ENCODE measurements at regions not wholly inside any gene's neighbourhood (a gene's known extent, or its start where the extent isn't known, plus 50 kb on each side); places are given as distances from the start of the nearest gene placed in this dataset.

DNA sequence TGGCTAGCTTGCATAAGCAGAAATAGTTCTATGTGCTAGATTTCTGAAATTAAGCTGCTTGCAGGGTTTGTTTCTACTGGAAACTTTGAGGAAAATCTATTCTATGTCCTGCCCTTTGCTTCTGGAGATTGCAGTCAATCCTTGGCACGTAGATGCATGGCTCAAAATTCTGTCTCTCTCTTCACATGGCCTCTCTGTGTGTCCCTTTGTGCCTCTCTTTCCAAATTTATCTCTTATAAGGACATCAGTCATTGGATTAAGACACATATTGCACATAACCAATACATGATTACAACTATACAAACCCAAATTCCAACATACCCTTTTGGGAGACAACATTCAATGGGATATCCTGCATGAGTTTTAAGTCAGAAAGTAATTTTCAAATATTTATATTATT lies 744.3 kb upstream of the CTNND2 start:
- Histone ChIP-seq H2BK5ac (ENCODE audit: insufficient read length, low read length) (no peak overlapping the region), H4K8ac (replicated peaks; ENCODE audit: insufficient read length, low read depth, low read length) (no peak overlapping the region), H3T11ph (ENCODE audit: low read length) (no peak overlapping the region), H4K91ac (ENCODE audit: insufficient read length, low read depth, low read length) (no peak overlapping the region), H3K18ac (ENCODE audit: insufficient read length, low read depth, low read length) (no peak overlapping the region), H2BK20ac (ENCODE audit: low read depth, low read length, poor library complexity, severe bottlenecking) (no peak overlapping the region), H3K23me2 (ENCODE audit: insufficient read length, low read depth, low read length, poor library complexity, severe bottlenecking) (no peaks in the 10 kb centered on the region), H4K5ac (ENCODE audit: insufficient read length, low read depth, low read length) (no peak overlapping the region), H2BK12ac (ENCODE audit: insufficient read length, low read depth, low read length) (no peak overlapping the region), H2BK120ac (ENCODE audit: low read depth, low read length, poor library complexity, severe bottlenecking) (no peak overlapping the region), H3K14ac (ENCODE audit: insufficient read depth, low read length) (no peak overlapping the region), H4K20me1 (ENCODE audit: control insufficient read depth, insufficient read depth, insufficient read length) (no peaks in the 10 kb centered on the region), H3K56ac (ENCODE audit: insufficient read length, low read depth, low read length) (no peak overlapping the region), H3K79me1 (ENCODE audit: insufficient read depth, low read depth, low read length, poor library complexity, severe bottlenecking) (no peaks in the 10 kb centered on the region), H3K27ac (ENCODE audit: insufficient read length, low read depth, low read length) (no peak overlapping the region), H2AK5ac (ENCODE audit: insufficient read length, low read length) (no peak overlapping the region), H3K4ac (ENCODE audit: low read depth, low read length) (no peak overlapping the region), H3K23ac (ENCODE audit: insufficient read length, low read depth, low read length) (no peak overlapping the region), H3K27me3 (ENCODE audit: insufficient read depth, low read length) (no peaks in the 10 kb centered on the region), H3K9me3 (ENCODE audit: control insufficient read depth, low read depth, low read length) (no peaks in the 10 kb centered on the region), H2AFZ (ENCODE audit: low read length) (no peak overlapping the region), H3K4me1 (ENCODE audit: insufficient read depth, low read length) (no peaks in the 10 kb centered on the region; the same call in 1 of the 2 replicates), H2BK15ac (ENCODE audit: low read depth, low read length) (no peak overlapping the region), H3K79me2 (ENCODE audit: insufficient read depth, low read length) (no peaks in the 10 kb centered on the region), H3K9ac (ENCODE audit: extremely low read depth, insufficient read length, low read length) (no peak overlapping the region), H3K4me2 (ENCODE audit: insufficient read depth, insufficient read length, low read length) (no peak overlapping the region)
- TF ChIP-seq, protein P1, sequence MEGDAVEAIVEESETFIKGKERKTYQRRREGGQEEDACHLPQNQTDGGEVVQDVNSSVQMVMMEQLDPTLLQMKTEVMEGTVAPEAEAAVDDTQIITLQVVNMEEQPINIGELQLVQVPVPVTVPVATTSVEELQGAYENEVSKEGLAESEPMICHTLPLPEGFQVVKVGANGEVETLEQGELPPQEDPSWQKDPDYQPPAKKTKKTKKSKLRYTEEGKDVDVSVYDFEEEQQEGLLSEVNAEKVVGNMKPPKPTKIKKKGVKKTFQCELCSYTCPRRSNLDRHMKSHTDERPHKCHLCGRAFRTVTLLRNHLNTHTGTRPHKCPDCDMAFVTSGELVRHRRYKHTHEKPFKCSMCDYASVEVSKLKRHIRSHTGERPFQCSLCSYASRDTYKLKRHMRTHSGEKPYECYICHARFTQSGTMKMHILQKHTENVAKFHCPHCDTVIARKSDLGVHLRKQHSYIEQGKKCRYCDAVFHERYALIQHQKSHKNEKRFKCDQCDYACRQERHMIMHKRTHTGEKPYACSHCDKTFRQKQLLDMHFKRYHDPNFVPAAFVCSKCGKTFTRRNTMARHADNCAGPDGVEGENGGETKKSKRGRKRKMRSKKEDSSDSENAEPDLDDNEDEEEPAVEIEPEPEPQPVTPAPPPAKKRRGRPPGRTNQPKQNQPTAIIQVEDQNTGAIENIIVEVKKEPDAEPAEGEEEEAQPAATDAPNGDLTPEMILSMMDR (conservative IDR thresholded peaks at IDR 0.05): no peak
- Mint-ChIP-seq H3K4me1 (peaks cover 9 to 10% of the 10 kb centered on the region in 2 experiments), H3K27ac (no peak overlapping the region; a peak in 2 of 7 replicates), H3K27me3 (ENCODE audit: low read depth) (no peaks in the 10 kb centered on the region), H3K4me3 (no peak overlapping the region), H3K36me3 (ENCODE audit: insufficient read depth in 1 of 3, low read depth in 3 of 3) (peaks cover 0 to 9% (median 3%) of the 10 kb centered on the region in 3 experiments; a peak in 3 of 7 replicates), H3K9me3 (no peaks in the 10 kb centered on the region)
- no peak for DNase-seq
- WGBS (ENCODE audit: extremely low coverage, insufficient read length, low lambda C conversion rate): no CpG with 5 or more reads among the region's 1 CpG
